ENCODE measurements at regions not wholly inside any gene's neighbourhood (a gene's known extent, or its start where the extent isn't known, plus 50 kb on each side); places are given as distances from the start of the nearest gene placed in this dataset.

- FAIRE-seq (no peak), DNase-seq (ENCODE audit: extremely low spot score, insufficient read length, low read depth) (no peak)
Measured at GRCh38 chr7:41385996-41386395, 316.9 kb downstream of the INHBA start.

GRCh38 chr7:41384418-41384817 is 318.5 kb downstream of the INHBA start:
- no peak for DNase-seq (ENCODE audit: extremely low spot score, insufficient read length, low read depth)
- FAIRE-seq = no peak

- FAIRE-seq = no peak
Measured at GRCh38 chr7:41383596-41383995, 319.3 kb downstream of the INHBA start.

GRCh38 chr7:41378156-41378555 is 324.7 kb downstream of the INHBA start:
- FAIRE-seq (no peak), DNase-seq (ENCODE audit: extremely low spot score, insufficient read length, low read depth) (no peak)

More at GRCh38 chr7:41383596-41383995, 319.3 kb downstream of the INHBA start:
- DNase-seq (ENCODE audit: extremely low spot score, insufficient read length, low read depth) = no peak

GRCh38 chr7:41375582-41375981 is 327.3 kb downstream of the INHBA start:
- FAIRE-seq (no peak), DNase-seq (ENCODE audit: extremely low spot score, insufficient read length, low read depth) (no peak)

- DNase-seq (ENCODE audit: extremely low spot score, insufficient read length, low read depth) = no peak
- FAIRE-seq = no peak
Measured at GRCh38 chr7:41374150-41374848, 328.6 kb downstream of the INHBA start.

GRCh38 chr7:41367967-41368882 is 334.7 kb downstream of the INHBA start:
- DNase-seq (ENCODE audit: extremely low spot score, insufficient read length, low read depth) = no peak
- FAIRE-seq = no peak

GRCh38 chr7:41351091-41351490 is 351.8 kb downstream of the INHBA start:
- no peak for DNase-seq (ENCODE audit: extremely low spot score, insufficient read length, low read depth)
- no peak for FAIRE-seq

- FAIRE-seq = no peak
- no peak for DNase-seq (ENCODE audit: extremely low spot score, insufficient read length, low read depth)
Measured at GRCh38 chr7:41346878-41347277, 356.0 kb downstream of the INHBA start.

- DNase-seq (ENCODE audit: extremely low spot score, insufficient read length, low read depth) (no peak), FAIRE-seq (no peak)
Measured at GRCh38 chr7:41339913-41340676, 362.8 kb downstream of the INHBA start.

- DNase-seq (ENCODE audit: extremely low spot score, insufficient read length, low read depth) (no peak), FAIRE-seq (no peak)
Measured at GRCh38 chr7:41336981-41337380, 365.9 kb downstream of the INHBA start.

GRCh38 chr7:41336455-41336952 is 366.4 kb downstream of the INHBA start:
- FAIRE-seq (no peak), DNase-seq (ENCODE audit: extremely low spot score, insufficient read length, low read depth) (no peak)

GRCh38 chr7:41334071-41334862 is 368.6 kb downstream of the INHBA start:
- no peak for FAIRE-seq
- no peak for DNase-seq (ENCODE audit: extremely low spot score, insufficient read length, low read depth)

GRCh38 chr7:41333511-41333910 is 369.4 kb downstream of the INHBA start:
- FAIRE-seq = no peak
- no peak for DNase-seq (ENCODE audit: extremely low spot score, insufficient read length, low read depth)

- FAIRE-seq = no peak
- DNase-seq (ENCODE audit: extremely low spot score, insufficient read length, low read depth) = no peak
Measured at GRCh38 chr7:41331194-41331593, 371.7 kb downstream of the INHBA start.

- no peak for FAIRE-seq
- no peak for DNase-seq (ENCODE audit: extremely low spot score, insufficient read length, low read depth)
Measured at GRCh38 chr7:41328544-41328943, 374.3 kb downstream of the INHBA start.

GRCh38 chr7:41328131-41328530 is 374.8 kb downstream of the INHBA start:
- DNase-seq (ENCODE audit: extremely low spot score, insufficient read length, low read depth) (no peak), FAIRE-seq (no peak)

GRCh38 chr7:41326616-41327015 is 376.3 kb downstream of the INHBA start:
- DNase-seq (ENCODE audit: extremely low spot score, insufficient read length, low read depth) (no peak), FAIRE-seq (no peak)

- no peak for DNase-seq (ENCODE audit: extremely low spot score, insufficient read length, low read depth)
- FAIRE-seq = no peak
Measured at GRCh38 chr7:41323806-41324205, 379.1 kb downstream of the INHBA start.

GRCh38 chr7:41319581-41319980 is 383.3 kb downstream of the INHBA start:
- DNase-seq (ENCODE audit: extremely low spot score, insufficient read length, low read depth) = no peak
- no peak for FAIRE-seq

All from GM18507 (cell line).